WTC11 (cell line): ENCODE measurements at regions not wholly inside any gene's neighbourhood (a gene's known extent, or its start where the extent isn't known, plus 50 kb on each side); places are given as distances from the start of the nearest gene placed in this dataset.

ENCODE experiments used
- ATAC-seq: fragments of 200-7000 bp; cut with Tn5 transposase; 2 replicates; pipeline ENCODE4 v1.10.0; 2021; ENCODE audit warnings: mild to moderate bottlenecking, moderate library complexity
- CTCF ChIA-PET: fragments of 300-600 bp; sonication (Branson Sonifier 250); formaldehyde crosslinking; loops from one replicate; lab custom pipeline; 2021; ENCODE audit warnings: antibody characterized with exemption; lab: Charles Lee
- POLR2A ChIA-PET: fragments of 350-600 bp; sonication (Branson Sonifier 250); formaldehyde crosslinking; loops from one replicate; lab custom pipeline; 2021; ENCODE audit warnings: antibody characterized with exemption; lab: Charles Lee
- DNase-seq: peaks from one replicate; pipeline ENCODE4 v3.0.0; 2021; ENCODE audit warnings: low spot score
- H3K27ac Mint-ChIP-seq: 2 replicates; pipeline ENCODE4 v1.8.0; 2021; ENCODE audit warnings: mixed read lengths
- H3K27me3 Mint-ChIP-seq: 2 replicates; pipeline ENCODE4 v1.8.0; 2021; ENCODE audit warnings: low read depth, mild to moderate bottlenecking, moderate library complexity, mixed read lengths
- H3K36me3 Mint-ChIP-seq: 2 replicates; pipeline ENCODE4 v1.8.0; 2021; ENCODE audit warnings: mixed read lengths
- H3K4me1 Mint-ChIP-seq: 2 replicates; pipeline ENCODE4 v1.8.0; 2022; ENCODE audit warnings: mixed read lengths
- H3K4me3 Mint-ChIP-seq: 2 replicates; pipeline ENCODE4 v1.8.0; 2021; ENCODE audit warnings: mild to moderate bottlenecking, moderate library complexity, mixed read lengths
- H3K9me3 Mint-ChIP-seq: 2 replicates; pipeline ENCODE4 v1.8.0; 2021; ENCODE audit warnings: mixed read lengths
- CDX4 ChIP-seq: fragments of 250-450 bp; sonication (Bioruptor Pico); IDR thresholded peaks from 2 replicates; pipeline ENCODE4 v1.9.0; 2021; ENCODE audit warnings: moderate library complexity, mild to moderate bottlenecking, inconsistent platforms, borderline replicate concordance
- ETV6 ChIP-seq: sonication (generic); formaldehyde crosslinking; IDR thresholded peaks from 2 replicates; pipeline ENCODE4 v1.8.1; 2022; ENCODE audit warnings: mild to moderate bottlenecking, missing genetic modification reagents
- GRHL2 ChIP-seq: fragments of 250-450 bp; sonication (Bioruptor Pico); IDR thresholded peaks from 2 replicates; pipeline ENCODE4 v1.8.0; 2022; ENCODE audit warnings: mild to moderate bottlenecking, moderate library complexity; ENCODE audit not compliant: insufficient replicate concordance, severe bottlenecking
- NFE2L1 ChIP-seq: sonication (generic); formaldehyde crosslinking; IDR thresholded peaks from 2 replicates; pipeline ENCODE4 v1.8.1; 2023; ENCODE audit warnings: missing genetic modification reagents
- SMAD4 ChIP-seq: sonication (generic); formaldehyde crosslinking; IDR thresholded peaks from 2 replicates; pipeline ENCODE4 v1.8.0; 2022; ENCODE audit warnings: mild to moderate bottlenecking, missing genetic modification reagents
- STAT6 ChIP-seq: sonication (generic); formaldehyde crosslinking; conservative IDR thresholded peaks from 2 replicates; pipeline ENCODE4 v1.8.1; 2023; ENCODE audit warnings: mild to moderate bottlenecking, low read depth, missing genetic modification reagents, moderate library complexity
- TEAD4 ChIP-seq: sonication (generic); formaldehyde crosslinking; IDR thresholded peaks from 2 replicates; pipeline ENCODE4 v1.8.0; 2022; ENCODE audit warnings: mild to moderate bottlenecking, missing genetic modification reagents
- TP53 ChIP-seq: sonication (generic); formaldehyde crosslinking; IDR thresholded peaks from 2 replicates; pipeline ENCODE4 v1.8.1; 2023; ENCODE audit warnings: mild to moderate bottlenecking, missing genetic modification reagents
- ZNF263 ChIP-seq: sonication (generic); formaldehyde crosslinking; IDR thresholded peaks from 2 replicates; pipeline ENCODE4 v1.8.1; 2022; ENCODE audit warnings: low read depth, mild to moderate bottlenecking, moderate library complexity, missing genetic modification reagents
- ZNF281 ChIP-seq: sonication (generic); formaldehyde crosslinking; IDR thresholded peaks from 2 replicates; pipeline ENCODE4 v1.8.0; 2023; ENCODE audit warnings: mild to moderate bottlenecking, missing genetic modification reagents
- TF ChIP-seq, protein P1 (sequence below): fragments of 250-450 bp; sonication (Bioruptor Pico); IDR thresholded peaks from 2 replicates; pipeline ENCODE4 v1.9.0; 2021; ENCODE audit warnings: mild to moderate bottlenecking, borderline replicate concordance

- H3K36me3 Mint-ChIP-seq: peaks cover 10% of the 10 kb centered on the region
- H3K27me3 Mint-ChIP-seq: peaks cover 7% of the 10 kb centered on the region; the same call in 1 of the 2 replicates
- CTCF ChIA-PET: no interaction called here
- peaks cover 28% of the 10 kb centered on the region for H3K9me3 Mint-ChIP-seq
- DNase-seq (no peak), ATAC-seq (no peak)
- no peak overlapping the region for H3K4me3 Mint-ChIP-seq
- TF ChIP-seq ZNF263 (no peak), GRHL2 (no peak), ZNF281 (CRISPR knock-in tag) (no peak), TP53 (no peak)
- peaks cover 20% of the 10 kb centered on the region for H3K4me1 Mint-ChIP-seq
- no peak overlapping the region for H3K27ac Mint-ChIP-seq
- POLR2A ChIA-PET: no interaction called here
Measured at GRCh38 chr17:53149316-53149715, 673.4 kb upstream of the KIF2B start.

DNA sequence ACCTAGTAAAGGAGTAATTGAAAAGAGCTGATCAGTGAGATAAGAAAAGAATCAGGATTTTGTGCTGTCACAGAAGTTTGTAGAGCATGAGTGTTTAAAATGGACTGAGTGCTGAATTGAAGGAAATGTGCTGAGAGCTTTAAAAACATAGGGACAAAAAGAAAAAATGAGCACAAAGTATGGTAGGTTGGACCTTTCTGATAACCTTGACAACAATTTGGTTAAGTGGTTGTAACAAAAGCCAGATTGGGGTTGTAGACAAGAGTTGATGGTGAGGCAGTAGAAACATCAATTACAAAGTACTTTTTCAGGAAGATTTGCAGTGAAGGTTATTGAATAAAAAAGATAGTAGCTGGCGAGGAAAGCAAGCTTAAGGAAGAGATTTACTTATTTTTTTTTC lies 674.7 kb upstream of the KIF2B start:
- Mint-ChIP-seq H3K27ac (no peak overlapping the region), H3K4me1 (peaks cover 29% of the 10 kb centered on the region), H3K36me3 (peaks cover 7% of the 10 kb centered on the region; the same call in 1 of the 2 replicates), H3K4me3 (no peak overlapping the region), H3K9me3 (peaks cover 20% of the 10 kb centered on the region), H3K27me3 (peaks cover 7% of the 10 kb centered on the region; the same call in 1 of the 2 replicates)
- CTCF ChIA-PET: no interaction called here
- no peak for TF ChIP-seq SMAD4
- no peak for TF ChIP-seq TEAD4 (CRISPR knock-in tag)
- TF ChIP-seq CDX4 (CRISPR knock-in tag): no peak
- TF ChIP-seq ETV6 (CRISPR knock-in tag): no peak
- ATAC-seq (no peak), DNase-seq (no peak)
- POLR2A ChIA-PET: no interaction called here

DNA sequence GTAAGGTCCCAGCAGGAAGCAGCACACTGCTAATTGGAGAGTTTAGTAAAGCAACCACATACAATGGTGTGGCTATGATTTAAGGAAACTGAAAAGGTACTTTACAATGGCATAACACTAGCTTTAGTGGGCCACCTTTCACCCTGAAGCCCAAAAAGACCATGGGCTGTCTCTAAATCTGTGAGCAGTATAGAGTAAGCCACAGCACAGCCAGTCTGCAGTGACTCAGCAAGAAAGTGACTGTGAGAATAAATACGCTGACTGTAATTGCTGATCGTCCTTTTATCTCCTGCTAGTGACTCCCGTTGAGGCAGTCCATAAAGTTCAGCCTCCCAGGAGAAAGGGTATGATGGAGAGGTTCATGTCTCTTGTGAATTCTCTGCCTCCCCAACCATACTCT lies 679.8 kb upstream of the KIF2B start:
- DNase-seq: no peak
- Mint-ChIP-seq H3K4me1 (peaks cover 18% of the 10 kb centered on the region), H3K4me3 (no peak overlapping the region), H3K27me3 (no peaks in the 10 kb centered on the region), H3K27ac (no peak overlapping the region), H3K9me3 (peaks cover 33% of the 10 kb centered on the region), H3K36me3 (peaks cover 3% of the 10 kb centered on the region; the same call in 1 of the 2 replicates)
- peak; percentile 75 for ATAC-seq
- TF ChIP-seq STAT6 (CRISPR knock-in tag) (no peak), NFE2L1 (CRISPR knock-in tag) (peak; percentile 74), ETV6 (CRISPR knock-in tag) (no peak)
- TF ChIP-seq, protein P1, sequence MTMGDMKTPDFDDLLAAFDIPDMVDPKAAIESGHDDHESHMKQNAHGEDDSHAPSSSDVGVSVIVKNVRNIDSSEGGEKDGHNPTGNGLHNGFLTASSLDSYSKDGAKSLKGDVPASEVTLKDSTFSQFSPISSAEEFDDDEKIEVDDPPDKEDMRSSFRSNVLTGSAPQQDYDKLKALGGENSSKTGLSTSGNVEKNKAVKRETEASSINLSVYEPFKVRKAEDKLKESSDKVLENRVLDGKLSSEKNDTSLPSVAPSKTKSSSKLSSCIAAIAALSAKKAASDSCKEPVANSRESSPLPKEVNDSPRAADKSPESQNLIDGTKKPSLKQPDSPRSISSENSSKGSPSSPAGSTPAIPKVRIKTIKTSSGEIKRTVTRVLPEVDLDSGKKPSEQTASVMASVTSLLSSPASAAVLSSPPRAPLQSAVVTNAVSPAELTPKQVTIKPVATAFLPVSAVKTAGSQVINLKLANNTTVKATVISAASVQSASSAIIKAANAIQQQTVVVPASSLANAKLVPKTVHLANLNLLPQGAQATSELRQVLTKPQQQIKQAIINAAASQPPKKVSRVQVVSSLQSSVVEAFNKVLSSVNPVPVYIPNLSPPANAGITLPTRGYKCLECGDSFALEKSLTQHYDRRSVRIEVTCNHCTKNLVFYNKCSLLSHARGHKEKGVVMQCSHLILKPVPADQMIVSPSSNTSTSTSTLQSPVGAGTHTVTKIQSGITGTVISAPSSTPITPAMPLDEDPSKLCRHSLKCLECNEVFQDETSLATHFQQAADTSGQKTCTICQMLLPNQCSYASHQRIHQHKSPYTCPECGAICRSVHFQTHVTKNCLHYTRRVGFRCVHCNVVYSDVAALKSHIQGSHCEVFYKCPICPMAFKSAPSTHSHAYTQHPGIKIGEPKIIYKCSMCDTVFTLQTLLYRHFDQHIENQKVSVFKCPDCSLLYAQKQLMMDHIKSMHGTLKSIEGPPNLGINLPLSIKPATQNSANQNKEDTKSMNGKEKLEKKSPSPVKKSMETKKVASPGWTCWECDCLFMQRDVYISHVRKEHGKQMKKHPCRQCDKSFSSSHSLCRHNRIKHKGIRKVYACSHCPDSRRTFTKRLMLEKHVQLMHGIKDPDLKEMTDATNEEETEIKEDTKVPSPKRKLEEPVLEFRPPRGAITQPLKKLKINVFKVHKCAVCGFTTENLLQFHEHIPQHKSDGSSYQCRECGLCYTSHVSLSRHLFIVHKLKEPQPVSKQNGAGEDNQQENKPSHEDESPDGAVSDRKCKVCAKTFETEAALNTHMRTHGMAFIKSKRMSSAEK (CRISPR knock-in tag): no peak
- ChIA-PET POLR2A (no interaction called here), CTCF (no interaction called here)
